ENCODE measurements at regions not wholly inside any gene's neighbourhood (a gene's known extent, or its start where the extent isn't known, plus 50 kb on each side); places are given as distances from the start of the nearest gene placed in this dataset.

- H3K27me3 ChIP-seq (replicated peaks; ENCODE audit: control insufficient read depth, insufficient read depth, low read length) = peaks cover 2% of the 10 kb centered on the region
- H3K36me3 ChIP-seq (ENCODE audit: control insufficient read depth, insufficient read depth, low read length) = no peaks in the 10 kb centered on the region
- DNase-seq (ENCODE audit: extremely low read depth, insufficient read length) = no peak
- TF ChIP-seq CTCF (IDR thresholded peaks at IDR 0.05; ENCODE audit: insufficient read depth, low read length, poor library complexity, severe bottlenecking) = no peak
- no peak overlapping the region for H3K4me3 ChIP-seq (replicated peaks; ENCODE audit: low read depth, low read length)
Measured at GRCh38 chr16:86892509-86892908, 314.2 kb downstream of the FOXL1 start.

GRCh38 chr16:86893506-86893905 is 315.2 kb downstream of the FOXL1 start:
- no peak for TF ChIP-seq CTCF (IDR thresholded peaks at IDR 0.05; ENCODE audit: insufficient read depth, low read length, poor library complexity, severe bottlenecking)
- peaks cover 2% of the 10 kb centered on the region for H3K27me3 ChIP-seq (replicated peaks; ENCODE audit: control insufficient read depth, insufficient read depth, low read length)
- H3K36me3 ChIP-seq (ENCODE audit: control insufficient read depth, insufficient read depth, low read length) = no peaks in the 10 kb centered on the region
- no peak overlapping the region for H3K4me3 ChIP-seq (replicated peaks; ENCODE audit: low read depth, low read length)
- no peak for DNase-seq (ENCODE audit: extremely low read depth, insufficient read length)

GRCh38 chr16:86894029-86894567 is 315.7 kb downstream of the FOXL1 start:
- DNase-seq (ENCODE audit: extremely low read depth, insufficient read length) = no peak
- Histone ChIP-seq H3K27me3 (replicated peaks; ENCODE audit: control insufficient read depth, insufficient read depth, low read length) (peaks cover 2% of the 10 kb centered on the region), H3K4me3 (replicated peaks; ENCODE audit: low read depth, low read length) (no peak overlapping the region), H3K36me3 (ENCODE audit: control insufficient read depth, insufficient read depth, low read length) (no peaks in the 10 kb centered on the region)
- TF ChIP-seq CTCF (IDR thresholded peaks at IDR 0.05; ENCODE audit: insufficient read depth, low read length, poor library complexity, severe bottlenecking) = no peak

- no peaks in the 10 kb centered on the region for H3K36me3 ChIP-seq (ENCODE audit: control insufficient read depth, insufficient read depth, low read length)
- no peak for DNase-seq (ENCODE audit: extremely low read depth, insufficient read length)
- peaks cover 2% of the 10 kb centered on the region for H3K27me3 ChIP-seq (replicated peaks; ENCODE audit: control insufficient read depth, insufficient read depth, low read length)
- H3K4me3 ChIP-seq (replicated peaks; ENCODE audit: low read depth, low read length) = no peak overlapping the region
- no peak for TF ChIP-seq CTCF (IDR thresholded peaks at IDR 0.05; ENCODE audit: insufficient read depth, low read length, poor library complexity, severe bottlenecking)
Measured at GRCh38 chr16:86894925-86895324, 316.6 kb downstream of the FOXL1 start.

GRCh38 chr16:86895606-86896005 is 317.3 kb downstream of the FOXL1 start:
- Histone ChIP-seq H3K4me3 (replicated peaks; ENCODE audit: low read depth, low read length) (no peak overlapping the region), H3K27me3 (replicated peaks; ENCODE audit: control insufficient read depth, insufficient read depth, low read length) (peaks cover 2% of the 10 kb centered on the region), H3K36me3 (ENCODE audit: control insufficient read depth, insufficient read depth, low read length) (no peaks in the 10 kb centered on the region)
- no peak for DNase-seq (ENCODE audit: extremely low read depth, insufficient read length)
- no peak for TF ChIP-seq CTCF (IDR thresholded peaks at IDR 0.05; ENCODE audit: insufficient read depth, low read length, poor library complexity, severe bottlenecking)

- H3K4me3 ChIP-seq (replicated peaks; ENCODE audit: low read depth, low read length) = no peak overlapping the region
- H3K27me3 ChIP-seq (replicated peaks; ENCODE audit: control insufficient read depth, insufficient read depth, low read length) = peaks cover 2% of the 10 kb centered on the region
- no peak for DNase-seq (ENCODE audit: extremely low read depth, insufficient read length)
- no peak for TF ChIP-seq CTCF (IDR thresholded peaks at IDR 0.05; ENCODE audit: insufficient read depth, low read length, poor library complexity, severe bottlenecking)
- H3K36me3 ChIP-seq (ENCODE audit: control insufficient read depth, insufficient read depth, low read length) = no peaks in the 10 kb centered on the region
Measured at GRCh38 chr16:86896976-86897375, 318.6 kb downstream of the FOXL1 start.

Measured in GM06990 (cell line).